ENCODE measurements at regions not wholly inside any gene's neighbourhood (a gene's known extent, or its start where the extent isn't known, plus 50 kb on each side); places are given as distances from the start of the nearest gene placed in this dataset.

GRCh38 chr1:22268327-22268726 is 125.4 kb upstream of the WNT4 start:
- DNase-seq, result no peak

GRCh38 chr1:22271847-22272801 is 129.2 kb upstream of the WNT4 start:
- no peak for DNase-seq

- no peak for DNase-seq
Measured at GRCh38 chr1:22273686-22274681, 131.1 kb upstream of the WNT4 start.

- no peak for DNase-seq
Measured at GRCh38 chr1:22275167-22275566, 132.3 kb upstream of the WNT4 start.

GRCh38 chr1:22275626-22276395 is 132.9 kb upstream of the WNT4 start:
- peak; percentile 26 for DNase-seq

- DNase-seq, result no peak
Measured at GRCh38 chr1:22276396-22276748, 133.5 kb upstream of the WNT4 start.

GRCh38 chr1:22277662-22278061 is 134.8 kb upstream of the WNT4 start:
- DNase-seq, result no peak

- no peak for DNase-seq
Measured at GRCh38 chr1:22279735-22280134, 136.8 kb upstream of the WNT4 start.

- DNase-seq, result no peak
Measured at GRCh38 chr1:22280526-22280925, 137.6 kb upstream of the WNT4 start.

GRCh38 chr1:22281521-22282363 is 138.8 kb upstream of the WNT4 start:
- DNase-seq, result no peak

- DNase-seq, result no peak
Measured at GRCh38 chr1:22282364-22282995, 139.6 kb upstream of the WNT4 start.

- no peak for DNase-seq
Measured at GRCh38 chr1:22283596-22283995, 140.7 kb upstream of the WNT4 start.

GRCh38 chr1:22284236-22284635 is 141.3 kb upstream of the WNT4 start:
- no peak for DNase-seq

- DNase-seq, result no peak
Measured at GRCh38 chr1:22284906-22285548, 142.1 kb upstream of the WNT4 start.

- no peak for DNase-seq
Measured at GRCh38 chr1:22285549-22286396, 142.9 kb upstream of the WNT4 start.

- no peak for DNase-seq
Measured at GRCh38 chr1:22286491-22286890, 143.6 kb upstream of the WNT4 start.

- no peak for DNase-seq
Measured at GRCh38 chr1:22287273-22287672, 144.4 kb upstream of the WNT4 start.

GRCh38 chr1:22287946-22288520 is 145.1 kb upstream of the WNT4 start:
- DNase-seq, result no peak

- DNase-seq, result no peak
Measured at GRCh38 chr1:22288593-22289241, 145.8 kb upstream of the WNT4 start.
